ENCODE measurements at regions not wholly inside any gene's neighbourhood (a gene's known extent, or its start where the extent isn't known, plus 50 kb on each side); places are given as distances from the start of the nearest gene placed in this dataset.

DNA sequence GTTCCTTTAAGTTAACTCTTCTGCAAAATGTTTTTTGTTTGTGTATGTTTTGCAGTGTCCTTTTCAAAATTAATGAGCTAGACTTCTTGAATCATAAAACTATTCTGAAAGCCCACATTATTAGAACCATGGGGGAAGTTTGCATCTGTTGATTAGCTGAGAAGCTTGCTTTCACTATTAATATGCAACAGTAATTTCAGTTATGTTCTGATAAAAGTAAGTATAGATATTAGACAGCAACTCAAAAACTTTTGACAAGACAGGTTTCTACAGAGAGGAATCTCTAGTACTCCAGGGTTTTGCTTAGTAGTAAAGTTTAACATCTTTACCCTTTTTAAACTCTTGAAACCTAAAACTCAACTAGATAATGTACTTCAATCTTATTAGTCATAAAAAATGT, 147.8 kb downstream of the UBE2E3 start:
- ChIA-PET POLR2A (interaction anchor here (0.7 kb wide), 1 partner anchor 17 kb away, joined by 11 read pairs; no protein-coding TSS in a partner anchor), CTCF (interaction anchor here (1.4 kb wide), 1 partner anchor 610 kb away, joined by 3 read pairs; no protein-coding TSS in a partner anchor)

DNA sequence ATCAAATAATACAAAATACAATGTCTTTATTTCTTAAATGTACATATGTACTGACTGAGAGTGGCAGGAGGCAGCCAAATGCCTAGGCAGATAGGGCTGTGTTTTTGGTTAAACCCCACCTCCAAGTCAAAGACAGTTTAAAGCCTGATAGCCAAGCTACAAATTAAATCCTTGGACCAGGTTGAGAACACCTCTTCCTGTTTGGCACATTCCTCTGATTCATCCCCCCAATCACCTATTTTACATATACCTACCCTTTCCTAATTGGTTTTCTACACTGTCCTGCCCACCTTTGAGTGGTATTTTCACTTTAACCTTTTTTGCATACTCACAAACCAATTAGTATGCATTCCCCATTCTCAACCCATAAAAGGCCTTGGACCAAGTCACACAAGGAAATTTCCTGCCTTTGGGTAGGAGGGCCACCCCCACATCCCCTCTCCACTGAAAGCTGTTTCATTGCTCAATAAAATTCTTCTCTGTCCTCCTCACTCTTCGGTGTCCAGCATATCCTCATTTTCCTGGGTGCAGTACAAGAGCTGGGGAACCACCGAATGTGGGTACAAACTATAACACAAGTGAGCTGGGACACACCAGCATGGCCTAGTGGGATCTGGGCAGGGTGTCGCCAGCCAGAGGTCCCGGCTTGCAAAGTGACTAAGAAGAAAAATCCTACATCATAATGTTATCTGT, 149.1 kb downstream of the UBE2E3 start:
- Histone ChIP-seq H3K27me3 (ENCODE audit: control insufficient read depth, insufficient read depth, low read length) (no peaks in the 10 kb centered on the region), H3K4me3 (ENCODE audit: low read depth, low read length) (no peak overlapping the region), H3K36me3 (ENCODE audit: control insufficient read depth, insufficient read depth, low read length) (no peaks in the 10 kb centered on the region)
- TF ChIP-seq, protein P1, sequence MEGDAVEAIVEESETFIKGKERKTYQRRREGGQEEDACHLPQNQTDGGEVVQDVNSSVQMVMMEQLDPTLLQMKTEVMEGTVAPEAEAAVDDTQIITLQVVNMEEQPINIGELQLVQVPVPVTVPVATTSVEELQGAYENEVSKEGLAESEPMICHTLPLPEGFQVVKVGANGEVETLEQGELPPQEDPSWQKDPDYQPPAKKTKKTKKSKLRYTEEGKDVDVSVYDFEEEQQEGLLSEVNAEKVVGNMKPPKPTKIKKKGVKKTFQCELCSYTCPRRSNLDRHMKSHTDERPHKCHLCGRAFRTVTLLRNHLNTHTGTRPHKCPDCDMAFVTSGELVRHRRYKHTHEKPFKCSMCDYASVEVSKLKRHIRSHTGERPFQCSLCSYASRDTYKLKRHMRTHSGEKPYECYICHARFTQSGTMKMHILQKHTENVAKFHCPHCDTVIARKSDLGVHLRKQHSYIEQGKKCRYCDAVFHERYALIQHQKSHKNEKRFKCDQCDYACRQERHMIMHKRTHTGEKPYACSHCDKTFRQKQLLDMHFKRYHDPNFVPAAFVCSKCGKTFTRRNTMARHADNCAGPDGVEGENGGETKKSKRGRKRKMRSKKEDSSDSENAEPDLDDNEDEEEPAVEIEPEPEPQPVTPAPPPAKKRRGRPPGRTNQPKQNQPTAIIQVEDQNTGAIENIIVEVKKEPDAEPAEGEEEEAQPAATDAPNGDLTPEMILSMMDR (IDR thresholded peaks at IDR 0.05; ENCODE audit: insufficient read depth, low read depth, low read length) = no peak
- ChIA-PET POLR2A (no interaction called here), CTCF (no interaction called here)
- DNase-seq (ENCODE audit: low read depth) = no peak

More for the DNA sequence above, 147.8 kb downstream of the UBE2E3 start:
- no peak for DNase-seq (ENCODE audit: low read depth)
- TF ChIP-seq, protein P1 (IDR thresholded peaks at IDR 0.05; ENCODE audit: insufficient read depth, low read depth, low read length) = no peak
- H3K4me3 ChIP-seq (ENCODE audit: low read depth, low read length) = no peak overlapping the region
- H3K27me3 ChIP-seq (ENCODE audit: control insufficient read depth, insufficient read depth, low read length) = no peaks in the 10 kb centered on the region
- no peaks in the 10 kb centered on the region for H3K36me3 ChIP-seq (ENCODE audit: control insufficient read depth, insufficient read depth, low read length)

DNA sequence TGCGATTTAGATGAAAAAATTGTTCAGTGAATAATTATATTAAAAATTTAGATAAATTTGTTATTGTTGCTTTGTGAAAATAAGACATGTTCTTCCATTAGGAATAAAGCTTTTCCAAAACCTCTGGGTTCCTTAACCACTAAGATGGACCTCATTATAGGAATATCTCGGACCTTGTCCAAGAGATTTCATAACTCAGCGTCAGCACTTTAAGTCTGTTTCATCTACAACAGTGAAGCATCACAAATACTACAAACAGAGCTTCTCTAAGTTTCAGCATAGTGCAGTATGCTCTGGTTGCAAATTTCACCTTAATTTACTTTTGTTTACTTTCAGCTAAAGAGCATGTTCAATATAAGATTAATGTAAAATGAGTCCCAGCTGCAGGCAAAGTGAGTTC, 150.3 kb downstream of the UBE2E3 start:
- Histone ChIP-seq H3K27me3 (ENCODE audit: control insufficient read depth, insufficient read depth, low read length) (no peaks in the 10 kb centered on the region), H3K36me3 (ENCODE audit: control insufficient read depth, insufficient read depth, low read length) (no peaks in the 10 kb centered on the region), H3K4me3 (ENCODE audit: low read depth, low read length) (no peak overlapping the region)
- TF ChIP-seq, protein P1 (IDR thresholded peaks at IDR 0.05; ENCODE audit: insufficient read depth, low read depth, low read length) = no peak
- POLR2A ChIA-PET = no interaction called here
- no peak for DNase-seq (ENCODE audit: low read depth)
- CTCF ChIA-PET = interaction anchor here (0.6 kb wide), 1 partner anchor 396 kb away, joined by 3 read pairs; no protein-coding TSS in a partner anchor

DNA sequence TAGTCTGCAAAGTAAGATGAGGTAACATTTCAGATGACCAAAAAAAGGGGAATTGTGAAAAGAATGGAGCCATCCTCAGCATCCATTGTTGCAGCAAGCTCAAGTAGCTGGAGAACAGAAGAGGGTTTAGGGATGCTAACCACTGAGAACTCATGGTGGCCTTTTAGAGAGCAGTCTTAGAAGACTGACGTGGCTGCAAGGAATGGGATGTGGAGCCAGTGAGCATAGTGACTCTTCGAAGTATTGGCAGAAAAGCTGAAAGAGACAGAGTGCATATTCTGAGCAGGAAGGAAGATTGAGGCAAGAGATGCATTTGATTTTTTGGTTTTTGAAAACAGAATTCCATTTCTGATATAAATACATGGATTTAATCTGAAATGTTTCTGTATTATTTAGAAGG, 151.2 kb downstream of the UBE2E3 start:
- CTCF ChIA-PET = interaction anchor here (0.6 kb wide), 1 partner anchor 11 kb away, joined by 3 read pairs; no protein-coding TSS in a partner anchor
- Histone ChIP-seq H3K27me3 (ENCODE audit: control insufficient read depth, insufficient read depth, low read length) (no peaks in the 10 kb centered on the region), H3K4me3 (ENCODE audit: low read depth, low read length) (no peak overlapping the region), H3K36me3 (ENCODE audit: control insufficient read depth, insufficient read depth, low read length) (no peaks in the 10 kb centered on the region)
- TF ChIP-seq, protein P1 (IDR thresholded peaks at IDR 0.05; ENCODE audit: insufficient read depth, low read depth, low read length) = no peak
- POLR2A ChIA-PET = no interaction called here
- no peak for DNase-seq (ENCODE audit: low read depth)

DNA sequence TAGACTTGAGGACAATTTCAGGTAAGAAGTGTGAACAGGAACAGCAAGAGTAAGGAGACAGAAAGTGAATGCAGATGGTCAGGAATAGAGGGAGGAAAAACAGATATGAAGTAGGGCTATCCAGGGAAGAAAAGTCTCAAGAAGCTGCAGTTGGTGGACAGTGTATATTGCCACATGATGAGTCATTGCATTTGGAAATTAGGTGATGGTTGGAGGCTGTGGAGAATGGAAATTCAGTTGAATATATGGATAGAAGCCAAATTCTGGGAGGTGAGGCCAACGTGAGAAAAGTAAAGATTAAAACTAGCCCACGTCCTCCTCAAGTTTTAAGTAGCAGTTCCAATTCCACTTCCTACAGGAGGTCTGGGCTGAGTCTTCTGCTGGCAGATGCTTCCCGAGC, 158.4 kb downstream of the UBE2E3 start:
- Histone ChIP-seq H3K4me3 (ENCODE audit: low read depth, low read length) (no peak overlapping the region), H3K36me3 (ENCODE audit: control insufficient read depth, insufficient read depth, low read length) (no peaks in the 10 kb centered on the region), H3K27me3 (ENCODE audit: control insufficient read depth, insufficient read depth, low read length) (no peaks in the 10 kb centered on the region)
- TF ChIP-seq, protein P1 (IDR thresholded peaks at IDR 0.05; ENCODE audit: insufficient read depth, low read depth, low read length) = no peak
- ChIA-PET POLR2A (no interaction called here), CTCF (no interaction called here)
- DNase-seq (ENCODE audit: low read depth) = no peak
